Fibroblast of mammary gland (primary cell): ENCODE measurements at regions not wholly inside any gene's neighbourhood (a gene's known extent, or its start where the extent isn't known, plus 50 kb on each side); places are given as distances from the start of the nearest gene placed in this dataset.

ENCODE experiments used
- DNase-seq: peaks from one replicate; pipeline ENCODE4 v3.0.0-alpha.2; 2010; ENCODE audit warnings: low read depth
- H3K4me3 ChIP-seq: 2 replicates; pipeline ENCODE4 v1.5.1; 2011; ENCODE audit warnings: low read depth, mild to moderate bottlenecking, low read length, moderate library complexity; ENCODE audit not compliant: control insufficient read depth
- TF ChIP-seq, protein P1 (sequence below): conservative IDR thresholded peaks from 2 replicates; pipeline ENCODE4 v1.5.1; 2011; ENCODE audit warnings: low read depth, low read length, inconsistent platforms; ENCODE audit not compliant: control insufficient read depth, insufficient read depth

DNA sequence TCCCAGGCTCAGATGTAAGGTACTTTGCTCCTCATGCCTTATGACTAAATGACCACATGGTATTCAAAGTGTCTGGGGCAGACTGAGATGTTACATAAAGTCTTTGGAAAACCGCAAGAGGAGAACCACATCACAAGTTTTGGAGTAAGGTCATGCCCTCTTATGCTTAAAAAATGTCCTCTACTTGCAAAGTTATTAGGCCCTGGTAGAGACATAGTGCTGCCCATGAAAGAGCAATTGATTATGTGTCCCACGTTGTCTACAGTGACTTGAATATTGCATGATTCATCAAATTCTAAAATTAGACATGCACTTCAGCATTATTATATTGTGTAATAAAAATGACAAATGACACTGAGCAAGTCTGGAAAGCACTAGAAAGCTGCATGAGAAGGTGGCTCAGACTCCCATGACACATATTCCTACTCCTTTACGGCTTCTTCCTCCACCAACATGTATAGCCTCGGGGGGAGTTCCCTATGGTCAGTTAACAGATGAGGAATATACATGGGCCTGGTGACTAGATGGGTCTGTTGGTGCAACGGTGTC lies 602.6 kb upstream of the VRK2 start:
- TF ChIP-seq, protein P1, sequence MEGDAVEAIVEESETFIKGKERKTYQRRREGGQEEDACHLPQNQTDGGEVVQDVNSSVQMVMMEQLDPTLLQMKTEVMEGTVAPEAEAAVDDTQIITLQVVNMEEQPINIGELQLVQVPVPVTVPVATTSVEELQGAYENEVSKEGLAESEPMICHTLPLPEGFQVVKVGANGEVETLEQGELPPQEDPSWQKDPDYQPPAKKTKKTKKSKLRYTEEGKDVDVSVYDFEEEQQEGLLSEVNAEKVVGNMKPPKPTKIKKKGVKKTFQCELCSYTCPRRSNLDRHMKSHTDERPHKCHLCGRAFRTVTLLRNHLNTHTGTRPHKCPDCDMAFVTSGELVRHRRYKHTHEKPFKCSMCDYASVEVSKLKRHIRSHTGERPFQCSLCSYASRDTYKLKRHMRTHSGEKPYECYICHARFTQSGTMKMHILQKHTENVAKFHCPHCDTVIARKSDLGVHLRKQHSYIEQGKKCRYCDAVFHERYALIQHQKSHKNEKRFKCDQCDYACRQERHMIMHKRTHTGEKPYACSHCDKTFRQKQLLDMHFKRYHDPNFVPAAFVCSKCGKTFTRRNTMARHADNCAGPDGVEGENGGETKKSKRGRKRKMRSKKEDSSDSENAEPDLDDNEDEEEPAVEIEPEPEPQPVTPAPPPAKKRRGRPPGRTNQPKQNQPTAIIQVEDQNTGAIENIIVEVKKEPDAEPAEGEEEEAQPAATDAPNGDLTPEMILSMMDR: no peak
- no peak overlapping the region for H3K4me3 ChIP-seq
- peak; percentile 25 for DNase-seq

- TF ChIP-seq, protein P1: no peak
- DNase-seq: peak; percentile 0
- H3K4me3 ChIP-seq: no peak overlapping the region
Measured at GRCh38 chr2:57444752-57445430, 601.7 kb upstream of the VRK2 start.

- TF ChIP-seq, protein P1: no peak
- H3K4me3 ChIP-seq: no peak overlapping the region
- DNase-seq: no peak
Measured at GRCh38 chr2:57448816-57449215, 597.8 kb upstream of the VRK2 start.

DNA sequence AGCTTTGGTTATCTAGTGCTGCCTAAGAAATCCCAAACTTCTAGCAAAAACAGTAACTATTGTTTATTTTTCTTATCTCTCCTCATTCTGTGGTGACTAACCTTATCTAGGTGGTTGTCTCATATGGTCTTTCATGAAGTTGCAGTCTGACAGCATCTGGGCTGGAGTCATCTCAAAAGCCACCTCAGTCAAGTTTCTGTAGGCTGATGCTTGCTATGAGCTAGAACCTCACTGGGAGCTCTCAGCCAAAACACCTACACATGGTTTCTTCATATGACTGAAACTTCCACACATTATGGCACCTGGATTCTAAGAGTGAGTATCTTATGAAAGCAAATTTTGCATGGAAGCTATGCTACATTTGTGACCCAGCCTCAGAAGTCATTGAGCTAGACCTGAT lies 596.4 kb upstream of the VRK2 start:
- TF ChIP-seq, protein P1: no peak
- H3K4me3 ChIP-seq: no peak overlapping the region
- DNase-seq: no peak

- DNase-seq: no peak
- TF ChIP-seq, protein P1: no peak
- no peak overlapping the region for H3K4me3 ChIP-seq
Measured at GRCh38 chr2:57452634-57453033, 594.0 kb upstream of the VRK2 start.

GRCh38 chr2:57453945-57454344 lies 592.7 kb upstream of the VRK2 start:
- no peak overlapping the region for H3K4me3 ChIP-seq
- TF ChIP-seq, protein P1: no peak
- DNase-seq: no peak
